Liver (tissue), 3 donors: ENCODE measurements at regions not wholly inside any gene's neighbourhood (a gene's known extent, or its start where the extent isn't known, plus 50 kb on each side); places are given as distances from the start of the nearest gene placed in this dataset.

Experiments used
- ATF3 ChIP-seq: IDR thresholded peaks from 2 replicates; pipeline ENCODE4 v1.6.1; 2016; ENCODE audit warnings: antibody characterized with exemption
- CTCF ChIP-seq: fragments of 150-350 bp; IDR thresholded peaks from 2 replicates; pipeline ENCODE4 v1.5.1; 2017; ENCODE audit warnings: improper control_type of control experiment, low read depth, low read length; ENCODE audit not compliant: missing input control
- GABPA ChIP-seq, 2 donors: IDR thresholded peaks in 1 of 2; conservative IDR thresholded peaks in 1 of 2; 2 replicates each; pipeline ENCODE4 v1.6.1; 2016; ENCODE audit warnings: antibody characterized with exemption in 2 of 2, mild to moderate bottlenecking in 1 of 2, moderate library complexity in 1 of 2
- MAX ChIP-seq: IDR thresholded peaks from 2 replicates; pipeline ENCODE4 v1.6.1; 2016; ENCODE audit warnings: antibody characterized with exemption
- TAF1 ChIP-seq: conservative IDR thresholded peaks from 2 replicates; pipeline ENCODE4 v1.6.1; 2016; ENCODE audit warnings: antibody characterized with exemption, mild to moderate bottlenecking
- YY1 ChIP-seq: IDR thresholded peaks from 2 replicates; pipeline ENCODE4 v1.6.1; 2016; ENCODE audit warnings: antibody characterized with exemption, mild to moderate bottlenecking
- ZBTB33 ChIP-seq: IDR thresholded peaks from 2 replicates; pipeline ENCODE4 v1.6.1; 2016; ENCODE audit warnings: antibody characterized with exemption
- donor health status: healthy.
- donor health status: healthy.

- TF ChIP-seq YY1 = no peak
- TF ChIP-seq CTCF = no peak
- TF ChIP-seq ZBTB33 = no peak
- TF ChIP-seq TAF1 = no peak
- TF ChIP-seq MAX = no peak
- TF ChIP-seq ATF3 = no peak
- TF ChIP-seq GABPA (IDR thresholded peaks at IDR 0.05 in 1 of 2, conservative IDR thresholded peaks at IDR 0.05 in 1 of 2) = no peak
Observed at GRCh38 chr9:28539434-28540070, 966.3 kb upstream of the C9orf72 start.
